M059J (cell line): ENCODE measurements at regions not wholly inside any gene's neighbourhood (a gene's known extent, or its start where the extent isn't known, plus 50 kb on each side); places are given as distances from the start of the nearest gene placed in this dataset.
"Not testable (repeated sequence)": the region's sequence is repeated elsewhere in the genome, so short reads cannot be mapped to it uniquely, and the experiment has no call there.

Source experiments
- DNase-seq: peaks from one replicate; pipeline ENCODE4 v3.0.0-alpha.2; 2012; ENCODE audit warnings: low read depth

DNA sequence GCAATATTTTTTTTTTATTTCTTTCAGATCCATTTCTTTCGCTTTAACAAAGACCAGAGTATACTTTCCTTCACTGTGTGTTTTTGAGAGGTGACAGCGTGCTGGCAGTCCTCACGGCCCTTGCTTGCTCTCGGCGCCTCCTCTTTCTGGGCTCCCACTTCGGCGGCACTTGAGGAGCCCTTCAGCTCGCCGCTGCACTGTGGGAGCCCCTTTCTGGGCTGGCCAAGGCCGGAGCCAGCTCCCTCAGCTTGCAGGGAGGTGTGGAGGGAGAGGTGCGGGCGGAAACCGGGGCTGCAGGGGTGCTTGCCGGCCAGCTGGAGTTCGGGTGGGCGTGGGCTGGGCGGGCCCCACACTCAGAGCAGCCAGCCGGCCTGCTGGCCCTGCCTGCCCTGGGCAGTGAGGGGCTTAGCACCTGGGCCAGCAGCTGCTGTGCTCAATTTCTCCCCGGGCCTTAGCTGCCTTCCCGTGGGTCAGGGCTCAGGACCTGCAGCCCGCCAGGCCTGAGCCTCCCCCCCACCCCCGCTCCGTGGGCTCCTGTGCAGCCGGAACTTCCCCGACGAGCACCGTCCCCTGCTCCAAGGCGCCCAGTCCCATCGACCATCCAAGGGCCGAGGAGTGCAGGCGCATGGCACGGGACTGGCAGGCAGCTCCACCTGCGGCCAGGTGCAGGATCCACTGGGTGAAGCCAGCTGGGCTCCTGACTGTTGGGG is 1490.6 kb downstream of the OTOL1 start:
- DNase-seq = not testable (repeated sequence)

DNA sequence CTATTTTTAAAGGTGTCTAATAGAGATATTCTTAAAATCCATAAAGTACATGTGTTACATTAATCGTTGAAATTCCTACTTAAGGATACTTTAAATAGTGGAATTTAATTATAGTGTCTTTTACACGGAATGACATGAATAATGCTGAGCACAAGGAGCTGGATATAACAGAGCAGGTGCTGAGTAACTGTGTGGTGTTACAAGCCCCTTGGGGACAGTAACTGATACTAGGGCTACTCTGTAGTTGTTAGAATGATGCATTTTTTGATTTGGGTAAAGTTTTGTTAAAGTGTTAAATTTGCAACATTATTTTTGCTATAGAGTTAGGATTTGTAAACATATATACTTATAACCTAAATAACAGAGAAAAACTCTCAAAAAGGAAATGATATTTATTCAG is 1496.1 kb downstream of the OTOL1 start:
- no peak for DNase-seq

DNA sequence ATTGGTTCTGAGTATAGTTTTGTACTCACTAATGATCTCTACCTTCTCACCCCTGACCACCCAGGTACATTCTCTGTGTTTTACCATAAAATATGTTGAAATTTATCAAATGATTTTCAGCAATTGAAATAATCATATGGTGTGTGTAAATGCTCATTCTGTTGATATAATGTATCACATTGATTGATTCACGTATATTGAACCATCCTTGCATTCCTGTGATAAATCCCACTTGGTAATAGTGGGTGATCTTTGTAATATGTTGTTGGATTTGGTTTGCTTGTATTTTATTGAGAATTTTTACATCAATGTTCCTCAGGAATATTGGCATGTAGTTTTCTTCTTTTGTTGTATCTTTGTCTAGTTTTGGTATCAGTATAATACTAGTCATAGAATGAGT is 1497.6 kb downstream of the OTOL1 start:
- DNase-seq = no peak

DNA sequence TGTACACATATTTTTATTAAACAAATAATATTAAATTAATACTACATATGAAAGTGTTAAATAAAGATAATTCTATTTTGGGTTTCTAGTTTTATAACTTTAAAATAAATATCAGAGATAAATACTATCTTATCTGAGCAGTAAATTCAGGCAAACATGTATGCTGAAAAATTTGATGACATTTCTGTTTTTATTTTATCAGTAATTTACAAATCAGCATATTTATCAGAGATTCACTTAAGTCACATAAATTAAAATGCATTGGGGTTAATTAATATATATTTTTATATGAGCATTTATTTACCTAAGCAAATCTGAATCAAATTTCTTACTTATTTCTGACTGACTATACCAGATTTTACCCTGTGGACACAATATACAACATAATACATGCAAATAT is 1499.8 kb downstream of the OTOL1 start:
- no peak for DNase-seq

DNA sequence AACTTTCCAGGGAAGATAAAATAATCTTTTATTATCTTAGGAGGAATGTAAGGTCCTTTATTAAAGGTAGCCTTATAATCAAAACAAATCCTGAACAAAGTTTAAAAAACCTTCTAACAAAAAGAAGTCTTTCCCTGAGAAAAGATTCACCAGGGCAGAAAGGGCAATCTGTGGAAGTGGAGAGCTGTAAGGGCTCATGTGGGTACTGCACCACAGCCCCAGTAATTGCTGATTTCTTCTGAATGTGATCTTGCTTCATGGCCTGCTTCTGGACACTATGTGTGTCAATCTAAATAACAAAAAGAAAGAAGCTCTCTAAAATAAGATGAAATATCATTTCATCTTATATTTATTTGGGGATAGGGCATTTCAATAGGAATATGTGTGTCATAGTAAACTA is 1501.6 kb downstream of the OTOL1 start:
- DNase-seq = peak; percentile 5

DNA sequence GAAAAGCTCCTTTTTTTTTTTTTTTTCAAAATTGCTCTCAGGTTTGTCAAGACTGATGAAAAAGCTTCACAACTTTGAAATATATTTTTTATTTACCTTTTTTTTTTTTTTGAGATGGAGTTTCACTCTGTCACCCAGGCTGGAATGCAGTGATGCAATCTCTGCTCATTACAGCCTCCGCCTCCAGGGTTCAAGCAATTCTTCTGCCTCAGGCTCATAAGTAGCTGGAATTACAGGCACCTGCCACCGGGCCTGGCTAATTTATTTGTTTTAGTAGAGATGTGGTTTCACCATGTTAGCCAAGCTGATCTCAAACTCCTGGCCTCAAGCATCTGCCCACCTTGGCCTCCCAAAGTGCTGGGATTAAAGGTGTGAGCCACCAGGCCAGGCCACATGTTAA is 1515.0 kb downstream of the OTOL1 start:
- DNase-seq = peak; percentile 9

DNA sequence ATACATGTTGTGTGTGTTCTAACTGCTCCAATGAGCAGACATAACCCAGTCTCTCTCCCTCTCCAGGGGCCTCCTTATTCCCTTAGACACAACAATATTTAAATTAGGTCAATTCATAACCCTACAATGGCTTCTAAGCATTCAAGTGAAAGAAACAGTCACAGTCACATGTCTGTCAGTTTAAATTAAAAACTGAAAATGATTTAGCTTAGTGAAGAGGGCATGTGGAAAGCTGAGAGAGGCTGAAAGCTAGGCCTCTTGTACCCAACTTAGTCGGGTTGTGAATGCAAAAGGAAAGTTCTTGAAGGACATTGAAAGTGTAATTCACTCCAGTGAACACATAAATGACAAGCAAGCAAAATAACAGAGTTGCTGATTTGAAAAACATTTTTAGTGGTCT is 1519.6 kb downstream of the OTOL1 start:
- no peak for DNase-seq

DNA sequence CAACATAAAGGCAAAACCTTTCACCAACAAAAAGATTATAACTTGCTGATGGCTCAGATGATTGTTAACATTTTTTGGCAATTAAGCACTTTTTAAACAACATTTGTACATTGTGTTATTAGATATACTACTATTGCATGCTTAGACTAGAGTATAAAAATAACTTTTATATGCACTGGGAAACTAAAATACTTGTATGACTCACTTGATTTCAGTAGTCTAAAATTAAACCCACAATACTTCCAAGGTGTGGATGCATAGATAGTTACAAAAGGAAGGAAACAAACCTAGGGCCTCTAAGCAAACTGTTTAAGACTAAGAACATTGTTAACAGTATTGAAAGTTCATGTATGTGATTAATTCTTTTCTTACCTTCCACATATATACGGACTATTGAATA is 1521.5 kb downstream of the OTOL1 start:
- DNase-seq = peak; percentile 3

DNA sequence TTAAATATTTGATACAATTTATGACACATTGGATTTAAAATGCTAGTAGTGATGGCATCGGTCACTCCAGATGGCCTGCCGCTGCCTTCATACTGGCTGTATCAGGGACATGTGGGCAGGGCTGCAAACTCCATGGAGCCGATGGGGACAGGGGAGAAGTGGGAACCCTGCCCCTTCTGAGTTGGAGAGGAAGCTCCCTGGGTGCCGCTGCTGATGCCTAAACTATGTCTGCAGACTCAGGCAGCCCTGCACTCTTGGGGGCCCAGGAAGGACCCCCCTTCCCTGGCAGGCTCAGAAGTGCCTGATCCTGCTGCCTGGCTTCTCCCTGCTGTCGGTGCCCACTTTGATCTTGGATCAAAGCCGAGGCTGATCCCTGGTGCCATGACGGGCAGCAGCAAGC is 1522.1 kb downstream of the OTOL1 start:
- no peak for DNase-seq

DNA sequence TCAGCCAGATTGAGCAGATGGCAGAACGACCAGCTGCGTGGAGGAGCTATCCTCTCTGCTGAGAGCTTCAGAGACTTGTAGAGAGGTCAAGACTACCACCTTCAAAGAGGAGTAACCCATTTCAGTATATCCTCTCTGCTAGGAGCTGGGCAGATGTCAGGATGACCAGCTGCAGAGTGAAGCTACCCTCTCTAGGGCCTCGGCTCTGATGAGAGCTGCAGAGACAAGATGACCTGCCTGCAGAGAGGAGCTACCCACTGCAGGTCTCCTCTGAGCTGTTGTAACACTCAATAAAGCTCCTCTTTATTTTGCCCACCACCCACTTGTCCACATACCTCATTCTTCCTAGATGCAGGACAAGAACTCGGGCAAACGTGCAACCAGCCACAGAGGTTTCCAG is 1522.7 kb downstream of the OTOL1 start:
- no peak for DNase-seq

DNA sequence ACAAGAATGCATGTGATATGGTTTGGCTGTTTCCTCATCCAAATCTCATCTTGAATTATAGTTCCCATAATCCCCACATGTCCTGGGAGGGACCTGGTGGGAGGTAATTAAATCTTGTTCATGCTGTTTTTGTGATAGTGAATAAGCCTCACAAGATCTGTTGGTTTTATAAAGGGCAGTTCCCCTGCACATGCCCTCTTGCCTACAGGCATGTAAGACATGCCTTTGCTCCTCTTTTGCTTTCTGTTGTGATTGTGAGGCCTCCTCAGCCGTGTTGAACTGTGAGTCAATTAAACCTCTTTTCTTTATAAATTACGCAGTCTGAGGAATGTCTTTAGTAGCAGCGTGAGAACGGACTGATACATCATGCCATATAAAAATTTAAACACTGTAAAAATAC is 1537.0 kb downstream of the OTOL1 start:
- DNase-seq = peak; percentile 18

DNA sequence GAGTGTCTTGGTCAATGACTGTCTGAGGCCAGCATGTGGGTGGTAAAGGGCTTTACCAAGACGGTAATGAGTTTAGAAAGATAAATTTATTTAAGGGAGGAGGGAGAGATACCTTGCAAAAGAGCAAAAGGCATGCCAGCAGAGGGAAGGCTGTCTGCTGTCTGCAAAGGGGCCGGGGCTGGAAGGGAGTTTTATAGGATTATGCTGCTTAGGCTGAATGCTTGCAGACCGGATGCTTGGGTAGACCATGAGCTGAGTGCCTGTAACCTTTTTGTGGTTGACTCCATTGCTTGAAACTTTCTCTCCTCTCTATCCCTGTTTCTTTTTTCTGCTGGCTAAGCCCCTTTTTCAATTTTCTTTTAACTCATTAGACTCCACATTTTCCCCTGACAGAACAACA is 1543.0 kb downstream of the OTOL1 start:
- DNase-seq = no peak

DNA sequence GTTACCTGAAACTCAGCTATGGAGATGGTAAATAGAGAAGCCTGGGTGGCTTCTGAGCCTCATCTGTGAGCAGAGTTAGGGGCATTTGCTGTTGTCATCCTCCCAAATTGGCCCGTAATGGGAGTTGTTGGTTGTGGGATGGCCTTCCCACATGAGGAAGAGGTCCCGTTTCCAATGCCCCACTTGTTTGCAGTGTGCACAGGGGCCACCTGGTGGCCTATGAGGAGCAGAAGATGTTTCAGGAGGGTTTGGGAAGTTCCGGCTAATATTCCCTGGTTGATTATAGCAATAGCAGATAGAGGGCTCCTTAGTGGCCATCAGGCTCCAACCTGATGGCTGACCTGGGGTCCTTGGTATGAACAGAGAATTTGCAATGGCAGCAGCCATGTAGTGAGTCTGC is 1546.5 kb downstream of the OTOL1 start:
- no peak for DNase-seq

DNA sequence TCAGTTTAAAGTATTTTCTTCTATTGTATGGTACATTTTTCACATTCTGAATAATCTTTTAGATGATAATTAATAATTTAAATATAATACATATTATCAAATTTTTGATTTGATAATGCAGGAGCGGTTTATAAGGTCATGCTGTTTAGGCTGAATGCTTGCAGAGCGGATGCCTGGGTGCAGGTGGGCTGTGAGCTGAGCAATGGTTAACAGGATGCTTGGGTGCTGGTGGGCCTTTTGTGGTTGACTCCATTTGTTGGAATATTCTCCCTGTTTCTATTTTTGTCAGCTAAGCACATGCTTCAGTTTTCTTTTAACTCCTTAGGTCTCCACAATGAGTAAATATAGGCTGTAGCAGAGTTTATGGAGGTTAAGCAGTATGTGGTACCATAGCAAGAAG is 1549.3 kb downstream of the OTOL1 start:
- DNase-seq = no peak

DNA sequence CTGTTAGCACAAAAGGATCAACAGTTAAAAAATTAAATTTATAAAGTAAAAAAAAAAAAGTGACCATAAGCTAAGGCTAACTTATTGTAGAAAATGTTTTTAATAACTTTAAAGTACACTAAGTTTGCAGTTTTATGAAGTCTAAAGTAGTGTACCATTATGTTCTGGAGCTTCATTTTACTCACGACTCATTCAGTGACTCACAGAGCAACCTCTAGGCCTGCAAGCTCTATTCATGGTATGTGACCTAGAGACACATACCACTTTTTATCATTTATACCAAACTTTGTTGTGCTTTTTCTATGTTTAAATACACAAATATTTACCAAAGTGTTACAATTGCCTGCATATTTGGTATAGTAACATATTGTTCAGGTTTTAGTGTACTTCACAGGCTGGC is 1552.3 kb downstream of the OTOL1 start:
- DNase-seq = no peak

DNA sequence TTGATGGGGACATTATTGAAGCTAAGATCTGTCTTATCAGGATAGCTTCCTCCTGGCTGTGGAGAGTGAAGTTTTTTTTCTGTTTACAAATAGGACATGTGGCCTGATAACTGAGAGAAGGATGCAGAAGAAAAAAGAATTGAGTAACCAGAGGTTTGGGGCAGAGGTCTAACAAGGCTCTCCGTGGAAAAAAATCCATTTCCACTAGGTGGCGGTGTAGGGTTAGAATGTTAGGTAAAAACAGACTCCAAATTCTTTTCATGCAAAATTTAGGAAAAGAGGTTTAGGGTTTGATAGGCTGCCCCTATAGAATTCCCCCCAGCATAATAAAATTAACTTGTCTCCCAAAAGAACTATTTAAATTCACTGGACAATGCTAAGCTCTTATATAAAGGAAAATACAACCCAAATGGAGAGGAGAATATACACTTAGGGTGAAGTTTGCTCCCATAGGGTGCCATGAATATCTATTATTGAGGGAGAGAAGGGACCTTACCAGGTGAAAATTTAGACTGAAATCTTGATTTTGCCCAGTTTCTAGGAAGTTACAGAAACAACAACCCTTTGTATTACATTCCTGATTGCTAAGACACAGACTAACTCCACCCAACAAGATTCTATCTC is 1560.4 kb downstream of the OTOL1 start:
- DNase-seq = peak; percentile 25

DNA sequence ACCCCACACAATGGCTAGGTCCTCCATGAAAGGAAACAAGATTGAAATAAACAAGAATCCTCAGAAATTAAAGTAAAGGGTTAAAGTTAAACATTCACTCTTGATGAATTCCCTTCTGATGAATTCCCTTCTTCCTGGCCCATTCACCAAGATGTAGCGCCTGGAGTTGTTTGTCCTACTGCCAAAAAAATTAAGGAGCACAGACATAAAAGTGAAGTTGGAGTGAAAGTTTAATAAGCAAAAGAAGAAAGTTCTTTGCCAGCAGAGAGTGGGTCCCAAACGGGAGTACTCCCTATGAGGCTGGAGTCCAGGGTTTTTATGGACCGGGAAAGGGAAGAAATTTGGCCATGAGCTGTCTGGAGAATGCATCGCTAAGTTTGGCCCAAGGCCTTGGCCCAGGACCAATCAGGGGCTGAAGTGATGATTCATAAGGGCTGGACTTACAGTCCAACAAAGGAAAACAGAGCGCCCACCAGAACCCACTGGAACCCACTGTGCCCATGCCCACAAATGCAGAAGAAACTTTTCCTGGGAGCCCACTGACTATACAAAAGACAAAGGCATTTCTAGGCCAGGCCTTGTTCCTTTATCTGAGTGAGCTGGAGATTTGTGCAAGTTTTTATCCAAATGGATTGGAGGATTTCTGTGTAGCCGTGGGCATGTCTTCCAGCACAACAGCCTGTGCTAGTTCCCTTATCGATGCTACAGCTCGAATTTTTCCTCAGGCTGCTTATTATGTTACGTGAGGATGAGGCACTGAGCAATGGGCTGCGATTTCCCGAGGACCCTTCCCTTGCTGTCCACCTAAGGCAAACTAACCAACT is 1561.6 kb downstream of the OTOL1 start:
- peak; percentile 12 for DNase-seq

DNA sequence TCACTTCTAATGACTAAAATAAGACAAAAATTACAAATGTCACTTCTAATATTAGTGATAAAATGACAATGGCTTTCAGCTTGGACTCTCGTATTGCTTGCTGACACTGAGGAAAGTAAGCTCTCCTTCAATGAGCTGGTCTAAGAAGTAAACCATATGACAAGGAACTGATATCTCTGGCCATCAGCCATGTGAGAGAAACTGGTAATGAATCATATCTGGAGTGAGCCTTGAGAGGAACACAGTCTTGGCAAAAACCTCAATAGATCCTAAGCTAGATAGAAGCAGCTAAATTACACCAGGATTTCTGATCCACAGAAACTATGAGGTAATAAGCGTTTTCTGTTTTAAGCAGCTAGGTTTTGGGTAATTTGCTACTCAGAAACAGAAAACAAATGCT is 1575.1 kb downstream of the OTOL1 start:
- peak; percentile 72 for DNase-seq
